ENCODE measurements at regions not wholly inside any gene's neighbourhood (a gene's known extent, or its start where the extent isn't known, plus 50 kb on each side); places are given as distances from the start of the nearest gene placed in this dataset.
A peak's percentile ranks its signal among the peaks of the same experiment; 100 is the strongest.

- H3K4me1 Mint-ChIP-seq (ENCODE audit: low read depth), result peaks cover 11% of the 10 kb centered on the region
Measured at GRCh38 chr5:128773378-128773777, 191.9 kb upstream of the SLC27A6 start.

GRCh38 chr5:128774605-128775004, 190.7 kb upstream of the SLC27A6 start:
- no peak overlapping the region for H3K4me3 Mint-ChIP-seq
- no peak for ATAC-seq
- no peaks in the 10 kb centered on the region for H3K27me3 Mint-ChIP-seq (ENCODE audit: low read depth)
- DNase-seq, result no peak
- H3K36me3 Mint-ChIP-seq (ENCODE audit: insufficient read depth), result no peaks in the 10 kb centered on the region
- no peaks in the 10 kb centered on the region for H3K9me3 Mint-ChIP-seq
- peaks cover 11% of the 10 kb centered on the region for H3K4me1 Mint-ChIP-seq (ENCODE audit: low read depth)

More at GRCh38 chr5:128773378-128773777, 191.9 kb upstream of the SLC27A6 start:
- H3K4me3 Mint-ChIP-seq, result no peak overlapping the region
- ATAC-seq (no peak), DNase-seq (no peak)
- H3K27me3 Mint-ChIP-seq (ENCODE audit: low read depth), result no peaks in the 10 kb centered on the region
- no peaks in the 10 kb centered on the region for H3K9me3 Mint-ChIP-seq
- no peaks in the 10 kb centered on the region for H3K36me3 Mint-ChIP-seq (ENCODE audit: insufficient read depth)

- no peaks in the 10 kb centered on the region for H3K27me3 Mint-ChIP-seq (ENCODE audit: low read depth)
- H3K4me3 Mint-ChIP-seq, result no peak overlapping the region
- peaks cover 11% of the 10 kb centered on the region for H3K4me1 Mint-ChIP-seq (ENCODE audit: low read depth)
- H3K9me3 Mint-ChIP-seq, result no peaks in the 10 kb centered on the region
- ATAC-seq (no peak), DNase-seq (no peak)
- H3K36me3 Mint-ChIP-seq (ENCODE audit: insufficient read depth), result no peaks in the 10 kb centered on the region
Measured at GRCh38 chr5:128775558-128775957, 189.7 kb upstream of the SLC27A6 start.

- ATAC-seq (peak; percentile 28 to 48), DNase-seq (no peak)
- no peaks in the 10 kb centered on the region for H3K9me3 Mint-ChIP-seq
- no peaks in the 10 kb centered on the region for H3K27me3 Mint-ChIP-seq (ENCODE audit: low read depth)
- peaks cover 11% of the 10 kb centered on the region for H3K4me1 Mint-ChIP-seq (ENCODE audit: low read depth)
- H3K4me3 Mint-ChIP-seq, result no peak overlapping the region
- no peaks in the 10 kb centered on the region for H3K36me3 Mint-ChIP-seq (ENCODE audit: insufficient read depth)
Measured at GRCh38 chr5:128777052-128777451, 188.2 kb upstream of the SLC27A6 start.

GRCh38 chr5:128778474-128778873, 186.8 kb upstream of the SLC27A6 start:
- ATAC-seq, result no peak
- Mint-ChIP-seq H3K36me3 (ENCODE audit: insufficient read depth) (no peaks in the 10 kb centered on the region), H3K4me3 (no peak overlapping the region), H3K27me3 (ENCODE audit: low read depth) (no peaks in the 10 kb centered on the region), H3K9me3 (no peaks in the 10 kb centered on the region), H3K4me1 (ENCODE audit: low read depth) (peaks cover 11% of the 10 kb centered on the region)
- no peak for DNase-seq

- Mint-ChIP-seq H3K9me3 (no peaks in the 10 kb centered on the region), H3K27me3 (ENCODE audit: low read depth) (no peaks in the 10 kb centered on the region), H3K36me3 (ENCODE audit: insufficient read depth) (no peaks in the 10 kb centered on the region), H3K4me1 (ENCODE audit: low read depth) (peaks cover 4% of the 10 kb centered on the region), H3K4me3 (no peak overlapping the region)
- DNase-seq (no peak), ATAC-seq (no peak)
Measured at GRCh38 chr5:128782446-128782845, 182.8 kb upstream of the SLC27A6 start.

- no peaks in the 10 kb centered on the region for H3K36me3 Mint-ChIP-seq (ENCODE audit: insufficient read depth)
- H3K4me1 Mint-ChIP-seq (ENCODE audit: low read depth), result no peaks in the 10 kb centered on the region
- ATAC-seq, result no peak
- DNase-seq, result no peak
- no peak overlapping the region for H3K4me3 Mint-ChIP-seq
- no peaks in the 10 kb centered on the region for H3K9me3 Mint-ChIP-seq
- H3K27me3 Mint-ChIP-seq (ENCODE audit: low read depth), result no peaks in the 10 kb centered on the region
Measured at GRCh38 chr5:128784726-128785125, 180.6 kb upstream of the SLC27A6 start.

GRCh38 chr5:128791312-128791711, 174.0 kb upstream of the SLC27A6 start:
- no peak for ATAC-seq
- H3K4me1 Mint-ChIP-seq (ENCODE audit: low read depth), result no peaks in the 10 kb centered on the region

GRCh38 chr5:128796506-128796905, 168.8 kb upstream of the SLC27A6 start:
- H3K4me3 Mint-ChIP-seq, result no peak overlapping the region
- H3K27me3 Mint-ChIP-seq (ENCODE audit: low read depth), result no peaks in the 10 kb centered on the region
- H3K36me3 Mint-ChIP-seq (ENCODE audit: insufficient read depth), result no peaks in the 10 kb centered on the region
- ATAC-seq (no peak), DNase-seq (no peak)
- no peaks in the 10 kb centered on the region for H3K9me3 Mint-ChIP-seq
- H3K4me1 Mint-ChIP-seq (ENCODE audit: low read depth), result no peaks in the 10 kb centered on the region

More at GRCh38 chr5:128791312-128791711, 174.0 kb upstream of the SLC27A6 start:
- no peak for DNase-seq
- no peaks in the 10 kb centered on the region for H3K36me3 Mint-ChIP-seq (ENCODE audit: insufficient read depth)
- no peaks in the 10 kb centered on the region for H3K9me3 Mint-ChIP-seq
- no peaks in the 10 kb centered on the region for H3K27me3 Mint-ChIP-seq (ENCODE audit: low read depth)
- H3K4me3 Mint-ChIP-seq, result no peak overlapping the region

- Mint-ChIP-seq H3K27me3 (ENCODE audit: low read depth) (no peaks in the 10 kb centered on the region), H3K4me3 (no peak overlapping the region), H3K9me3 (no peaks in the 10 kb centered on the region), H3K4me1 (ENCODE audit: low read depth) (no peaks in the 10 kb centered on the region), H3K36me3 (ENCODE audit: insufficient read depth) (no peaks in the 10 kb centered on the region)
- no peak for ATAC-seq
- no peak for DNase-seq
Measured at GRCh38 chr5:128798871-128799270, 166.4 kb upstream of the SLC27A6 start.

GRCh38 chr5:128799945-128800344, 165.3 kb upstream of the SLC27A6 start:
- ATAC-seq (peak in 1 of 2 donors; percentile 14), DNase-seq (no peak)
- H3K36me3 Mint-ChIP-seq (ENCODE audit: insufficient read depth), result no peaks in the 10 kb centered on the region
- H3K9me3 Mint-ChIP-seq, result no peaks in the 10 kb centered on the region
- no peaks in the 10 kb centered on the region for H3K4me1 Mint-ChIP-seq (ENCODE audit: low read depth)
- no peak overlapping the region for H3K4me3 Mint-ChIP-seq
- no peaks in the 10 kb centered on the region for H3K27me3 Mint-ChIP-seq (ENCODE audit: low read depth)

GRCh38 chr5:128800377-128800776, 164.9 kb upstream of the SLC27A6 start:
- Mint-ChIP-seq H3K27me3 (ENCODE audit: low read depth) (no peaks in the 10 kb centered on the region), H3K36me3 (ENCODE audit: insufficient read depth) (no peaks in the 10 kb centered on the region), H3K4me3 (no peak overlapping the region), H3K4me1 (ENCODE audit: low read depth) (no peaks in the 10 kb centered on the region), H3K9me3 (no peaks in the 10 kb centered on the region)
- ATAC-seq (no peak), DNase-seq (no peak)

- no peak overlapping the region for H3K4me3 Mint-ChIP-seq
- no peaks in the 10 kb centered on the region for H3K4me1 Mint-ChIP-seq (ENCODE audit: low read depth)
- ATAC-seq (no peak), DNase-seq (no peak)
- H3K27me3 Mint-ChIP-seq (ENCODE audit: low read depth), result no peaks in the 10 kb centered on the region
- peaks cover 9% of the 10 kb centered on the region for H3K9me3 Mint-ChIP-seq
- no peaks in the 10 kb centered on the region for H3K36me3 Mint-ChIP-seq (ENCODE audit: insufficient read depth)
Measured at GRCh38 chr5:128813317-128814070, 151.8 kb upstream of the SLC27A6 start.

- Mint-ChIP-seq H3K4me3 (no peak overlapping the region), H3K27me3 (ENCODE audit: low read depth) (no peaks in the 10 kb centered on the region), H3K36me3 (ENCODE audit: insufficient read depth) (no peaks in the 10 kb centered on the region), H3K9me3 (peaks cover 7% of the 10 kb centered on the region), H3K4me1 (ENCODE audit: low read depth) (no peaks in the 10 kb centered on the region)
- ATAC-seq (no peak), DNase-seq (no peak)
Measured at GRCh38 chr5:128815201-128815600, 150.1 kb upstream of the SLC27A6 start.

GRCh38 chr5:128825826-128826225, 139.5 kb upstream of the SLC27A6 start:
- no peak for ATAC-seq
- Mint-ChIP-seq H3K36me3 (ENCODE audit: insufficient read depth) (no peaks in the 10 kb centered on the region), H3K4me1 (ENCODE audit: low read depth) (no peaks in the 10 kb centered on the region), H3K9me3 (no peaks in the 10 kb centered on the region), H3K4me3 (no peak overlapping the region), H3K27me3 (ENCODE audit: low read depth) (no peaks in the 10 kb centered on the region)
- DNase-seq, result no peak

All from activated T-cell treated with anti-CD3 and anti-CD28 coated beads, Interleukin-2, amount 50 U/mL, for 4 hours (primary cell).